ENCODE measurements at regions not wholly inside any gene's neighbourhood (a gene's known extent, or its start where the extent isn't known, plus 50 kb on each side); places are given as distances from the start of the nearest gene placed in this dataset.

DNA sequence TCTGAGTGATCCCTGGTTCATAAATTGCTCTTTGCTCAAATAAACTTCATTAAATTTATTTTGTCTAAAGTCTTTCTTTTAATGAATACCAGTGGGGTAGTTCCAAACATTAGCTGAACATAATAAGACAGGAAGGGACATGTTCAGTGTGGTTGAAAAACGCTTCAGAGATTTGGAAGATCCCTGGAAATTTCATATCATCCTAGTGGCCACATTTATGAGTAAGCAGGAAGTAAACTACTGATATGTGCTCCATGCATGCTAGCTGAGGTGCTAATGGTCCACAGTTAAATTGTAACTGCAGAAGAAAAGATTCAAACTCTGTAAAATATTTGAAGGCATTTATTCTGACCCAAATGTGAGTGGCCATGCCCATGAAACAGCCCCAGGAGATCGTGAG, 1328.7 kb downstream of the ADGRL3 start:
- Histone ChIP-seq H4K91ac (ENCODE audit: insufficient read length, low read depth, low read length) (no peak overlapping the region), H4K20me1 (ENCODE audit: control insufficient read depth, insufficient read depth, insufficient read length) (no peaks in the 10 kb centered on the region), H3K14ac (ENCODE audit: insufficient read depth, low read length) (no peak overlapping the region), H3K4me2 (ENCODE audit: insufficient read depth, insufficient read length, low read length) (no peak overlapping the region), H3K18ac (ENCODE audit: insufficient read length, low read depth, low read length) (no peak overlapping the region), H2AFZ (ENCODE audit: low read length) (no peak overlapping the region), H2BK120ac (ENCODE audit: low read depth, low read length, poor library complexity, severe bottlenecking) (no peak overlapping the region), H3K4ac (ENCODE audit: low read depth, low read length) (no peak overlapping the region), H3K9ac (ENCODE audit: extremely low read depth, insufficient read length, low read length) (no peak overlapping the region), H4K8ac (replicated peaks; ENCODE audit: insufficient read length, low read depth, low read length) (no peak overlapping the region), H3K23ac (ENCODE audit: insufficient read length, low read depth, low read length) (no peak overlapping the region), H3K79me2 (ENCODE audit: insufficient read depth, low read length) (no peaks in the 10 kb centered on the region), H3T11ph (ENCODE audit: low read length) (no peak overlapping the region), H3K56ac (ENCODE audit: insufficient read length, low read depth, low read length) (no peak overlapping the region), H3K27me3 (ENCODE audit: insufficient read depth, low read length) (no peaks in the 10 kb centered on the region), H2BK15ac (ENCODE audit: low read depth, low read length) (no peak overlapping the region), H2BK5ac (ENCODE audit: insufficient read length, low read length) (no peak overlapping the region), H4K5ac (ENCODE audit: insufficient read length, low read depth, low read length) (no peak overlapping the region), H3K27ac (ENCODE audit: insufficient read length, low read depth, low read length) (no peak overlapping the region), H3K79me1 (ENCODE audit: insufficient read depth, low read depth, low read length, poor library complexity, severe bottlenecking) (no peaks in the 10 kb centered on the region), H2BK12ac (ENCODE audit: insufficient read length, low read depth, low read length) (no peak overlapping the region), H3K23me2 (ENCODE audit: insufficient read length, low read depth, low read length, poor library complexity, severe bottlenecking) (no peaks in the 10 kb centered on the region), H2AK5ac (ENCODE audit: insufficient read length, low read length) (no peak overlapping the region), H2BK20ac (ENCODE audit: low read depth, low read length, poor library complexity, severe bottlenecking) (no peak overlapping the region), H3K9me3 (ENCODE audit: control insufficient read depth, low read depth, low read length) (no peaks in the 10 kb centered on the region), H3K4me1 (ENCODE audit: insufficient read depth, low read length) (no peaks in the 10 kb centered on the region)
- no CpG with 5 or more reads among the region's 2 CpGs for WGBS (ENCODE audit: extremely low coverage, insufficient read length, low lambda C conversion rate)
- H3K9me3 Mint-ChIP-seq = peaks cover 13 to 23% of the 10 kb centered on the region in 2 experiments; a peak in 4 of 5 replicates
- H3K36me3 Mint-ChIP-seq (ENCODE audit: insufficient read depth in 1 of 3, low read depth in 3 of 3) = peaks cover 7 to 21% (median 7%) of the 10 kb centered on the region in 3 experiments
- peaks cover 2% of the 10 kb centered on the region; the same call in 1 of the 2 replicates for H3K27me3 Mint-ChIP-seq (ENCODE audit: low read depth)
- no peak overlapping the region; a peak in 1 of 7 replicates for H3K27ac Mint-ChIP-seq
- peaks cover 19 to 24% of the 10 kb centered on the region in 2 experiments for H3K4me1 Mint-ChIP-seq
- H3K4me3 Mint-ChIP-seq = no peak overlapping the region
- TF ChIP-seq, protein P1, sequence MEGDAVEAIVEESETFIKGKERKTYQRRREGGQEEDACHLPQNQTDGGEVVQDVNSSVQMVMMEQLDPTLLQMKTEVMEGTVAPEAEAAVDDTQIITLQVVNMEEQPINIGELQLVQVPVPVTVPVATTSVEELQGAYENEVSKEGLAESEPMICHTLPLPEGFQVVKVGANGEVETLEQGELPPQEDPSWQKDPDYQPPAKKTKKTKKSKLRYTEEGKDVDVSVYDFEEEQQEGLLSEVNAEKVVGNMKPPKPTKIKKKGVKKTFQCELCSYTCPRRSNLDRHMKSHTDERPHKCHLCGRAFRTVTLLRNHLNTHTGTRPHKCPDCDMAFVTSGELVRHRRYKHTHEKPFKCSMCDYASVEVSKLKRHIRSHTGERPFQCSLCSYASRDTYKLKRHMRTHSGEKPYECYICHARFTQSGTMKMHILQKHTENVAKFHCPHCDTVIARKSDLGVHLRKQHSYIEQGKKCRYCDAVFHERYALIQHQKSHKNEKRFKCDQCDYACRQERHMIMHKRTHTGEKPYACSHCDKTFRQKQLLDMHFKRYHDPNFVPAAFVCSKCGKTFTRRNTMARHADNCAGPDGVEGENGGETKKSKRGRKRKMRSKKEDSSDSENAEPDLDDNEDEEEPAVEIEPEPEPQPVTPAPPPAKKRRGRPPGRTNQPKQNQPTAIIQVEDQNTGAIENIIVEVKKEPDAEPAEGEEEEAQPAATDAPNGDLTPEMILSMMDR (conservative IDR thresholded peaks at IDR 0.05) = no peak
- no peak for DNase-seq

Data from H9 (cell line).